ENCODE measurements at regions not wholly inside any gene's neighbourhood (a gene's known extent, or its start where the extent isn't known, plus 50 kb on each side); places are given as distances from the start of the nearest gene placed in this dataset.

GRCh38 chr2:2542316-2542715 is 211.2 kb upstream of the MYT1L start:
- no peak for TF ChIP-seq POLR2A (IDR thresholded peaks at IDR 0.05)
- no peak for TF ChIP-seq CTCF (IDR thresholded peaks at IDR 0.05)
- H3K4me3 ChIP-seq (replicated peaks in 1 of 3): no peak overlapping the region
- WGBS, 2 donors: 79 to 91% methylated on average over 4 of the region's 4 CpGs
- no peaks in the 10 kb centered on the region for H3K4me1 ChIP-seq
- DNase-seq: no peak
- no peaks in the 10 kb centered on the region for H3K9me3 ChIP-seq
- intact Hi-C loops (cut with DNase I): no loop called here
- H3K27ac ChIP-seq: no peak overlapping the region
- no peaks in the 10 kb centered on the region for H3K27me3 ChIP-seq
- no peaks in the 10 kb centered on the region for H3K36me3 ChIP-seq

GRCh38 chr2:2540406-2540805 is 209.3 kb upstream of the MYT1L start:
- H3K4me3 ChIP-seq (replicated peaks in 1 of 3): no peak overlapping the region
- intact Hi-C loops (cut with DNase I): no loop called here
- 78 to 82% methylated on average over 9 of the region's 9 CpGs for WGBS, 2 donors
- H3K27me3 ChIP-seq: no peaks in the 10 kb centered on the region
- no peaks in the 10 kb centered on the region for H3K4me1 ChIP-seq
- no peaks in the 10 kb centered on the region for H3K36me3 ChIP-seq
- no peaks in the 10 kb centered on the region for H3K9me3 ChIP-seq
- H3K27ac ChIP-seq: no peak overlapping the region
- TF ChIP-seq POLR2A (IDR thresholded peaks at IDR 0.05): no peak
- TF ChIP-seq CTCF (IDR thresholded peaks at IDR 0.05): no peak
- DNase-seq: no peak

GRCh38 chr2:2536416-2537056 is 205.5 kb upstream of the MYT1L start:
- Histone ChIP-seq H3K27ac (no peak overlapping the region), H3K9me3 (no peaks in the 10 kb centered on the region), H3K27me3 (no peaks in the 10 kb centered on the region), H3K36me3 (no peaks in the 10 kb centered on the region), H3K4me3 (replicated peaks in 1 of 3) (no peak overlapping the region), H3K4me1 (no peaks in the 10 kb centered on the region)
- WGBS, 2 donors: 63 to 68% methylated on average over 11 of the region's 11 CpGs
- no peak for DNase-seq
- intact Hi-C loops (cut with DNase I): no loop called here
- no peak for TF ChIP-seq POLR2A (IDR thresholded peaks at IDR 0.05)
- TF ChIP-seq CTCF (IDR thresholded peaks at IDR 0.05): no peak

GRCh38 chr2:2530334-2530733 is 199.3 kb upstream of the MYT1L start:
- no peak for DNase-seq
- no peaks in the 10 kb centered on the region for H3K36me3 ChIP-seq
- 82 to 94% methylated on average over 6 to 9 of the region's 10 CpGs for WGBS, 2 donors
- no peak for TF ChIP-seq CTCF (IDR thresholded peaks at IDR 0.05)
- TF ChIP-seq POLR2A (IDR thresholded peaks at IDR 0.05): no peak
- H3K9me3 ChIP-seq: no peaks in the 10 kb centered on the region
- no peaks in the 10 kb centered on the region for H3K4me1 ChIP-seq
- H3K27ac ChIP-seq: no peak overlapping the region
- intact Hi-C loops (cut with DNase I): no loop called here
- no peaks in the 10 kb centered on the region for H3K27me3 ChIP-seq
- H3K4me3 ChIP-seq (replicated peaks in 1 of 3): no peak overlapping the region

- no peak overlapping the region for H3K27ac ChIP-seq
- DNase-seq: no peak
- H3K27me3 ChIP-seq: no peaks in the 10 kb centered on the region
- no peaks in the 10 kb centered on the region for H3K36me3 ChIP-seq
- no peaks in the 10 kb centered on the region for H3K9me3 ChIP-seq
- no peaks in the 10 kb centered on the region for H3K4me1 ChIP-seq
- TF ChIP-seq CTCF (IDR thresholded peaks at IDR 0.05) (no peak), POLR2A (IDR thresholded peaks at IDR 0.05) (no peak)
- 86 to 89% methylated on average over 15 of the region's 15 CpGs for WGBS, 2 donors
- no peak overlapping the region for H3K4me3 ChIP-seq (replicated peaks in 1 of 3)
- intact Hi-C loops (cut with DNase I): no loop called here
Measured at GRCh38 chr2:2528846-2529245, 197.8 kb upstream of the MYT1L start.

Measured in thyroid gland (tissue), 4 donors.